Large intestine (tissue), 3 donors: ENCODE measurements at regions not wholly inside any gene's neighbourhood (a gene's known extent, or its start where the extent isn't known, plus 50 kb on each side); places are given as distances from the start of the nearest gene placed in this dataset.
A peak's percentile ranks its signal among the peaks of the same experiment; 100 is the strongest.

ENCODE experiments used
- DNase-seq, 2 donors: peaks; one replicate each; pipeline versions ENCODE4 v3.0.0 to v3.0.0-alpha.2; 2013
- H3K27ac ChIP-seq: one replicate; pipeline ENCODE4 v1.5.1; 2013; ENCODE audit warnings: low read length
- H3K27me3 ChIP-seq: 2 replicates; pipeline ENCODE4 v1.6.1; 2013; ENCODE audit warnings: low read length; ENCODE audit not compliant: control insufficient read depth, insufficient read depth
- H3K36me3 ChIP-seq: 2 replicates; pipeline ENCODE4 v1.6.1; 2013; ENCODE audit warnings: low read length; ENCODE audit not compliant: control insufficient read depth, insufficient read depth
- H3K4me1 ChIP-seq: one replicate; pipeline ENCODE4 v1.6.1; 2013; ENCODE audit warnings: low read length; ENCODE audit not compliant: control insufficient read depth, insufficient read depth
- H3K4me3 ChIP-seq: one replicate; pipeline ENCODE4 v1.5.1; 2013; ENCODE audit warnings: low read length
- H3K9me3 ChIP-seq: one replicate; pipeline ENCODE4 v1.6.1; 2013; ENCODE audit warnings: mild to moderate bottlenecking, low read depth, low read length, moderate library complexity; ENCODE audit not compliant: control insufficient read depth
- WGBS: methylation state at CpG from one replicate; pipeline ENCODE4 v1.1.5; 2013; ENCODE audit warnings: low lambda C conversion rate; ENCODE audit not compliant: insufficient coverage; 5-methylcytosine and 5-hydroxymethylcytosine counted together

DNA sequence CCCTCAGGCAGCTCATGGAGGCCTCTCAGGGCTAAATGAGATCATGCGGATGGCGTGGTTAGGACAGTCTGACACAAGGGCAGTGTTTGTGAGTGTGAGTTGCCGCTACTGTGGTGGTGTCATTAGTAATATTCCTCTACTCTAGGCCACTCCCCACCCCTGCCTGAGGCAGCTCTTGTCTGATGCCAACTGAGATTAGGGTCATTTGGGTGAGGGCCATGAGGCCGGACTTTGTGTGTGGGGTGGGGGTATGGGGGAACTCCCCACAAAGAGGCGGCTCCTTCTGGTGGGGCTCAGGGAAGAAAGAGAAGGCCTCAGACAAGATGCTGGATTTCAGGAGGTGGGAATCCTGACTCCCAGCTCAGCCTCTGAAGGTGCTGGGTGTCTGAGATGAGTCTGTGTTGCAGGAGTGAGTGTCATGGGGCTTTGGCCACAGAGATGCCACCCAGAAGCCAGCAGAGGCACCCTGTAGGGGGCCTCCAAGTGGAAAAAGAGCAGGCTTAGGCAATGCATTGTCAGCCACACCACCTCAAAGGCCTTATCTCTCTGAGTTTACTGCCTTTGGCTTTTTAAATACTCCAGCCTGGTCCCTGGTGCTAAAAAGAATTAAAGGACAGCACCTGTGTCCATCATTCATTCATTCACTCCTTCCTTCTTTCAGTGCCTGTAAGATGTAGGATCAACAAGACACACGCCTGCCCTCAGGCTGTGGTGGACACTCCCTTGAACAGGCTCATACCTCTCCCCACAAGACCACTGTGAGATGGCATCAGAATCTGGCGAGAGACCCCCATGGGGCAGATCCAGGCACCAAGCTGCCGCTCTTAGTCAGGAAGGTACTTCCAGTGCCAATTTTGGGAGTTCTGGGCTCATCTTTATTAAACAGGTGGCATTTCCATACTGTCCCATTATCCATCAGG is 175.2 kb downstream of the MRPL14 start:
- no CpG with 5 or more reads among the region's 8 CpGs for WGBS
- DNase-seq: peak in 1 of 2 donors; percentile 56

DNA sequence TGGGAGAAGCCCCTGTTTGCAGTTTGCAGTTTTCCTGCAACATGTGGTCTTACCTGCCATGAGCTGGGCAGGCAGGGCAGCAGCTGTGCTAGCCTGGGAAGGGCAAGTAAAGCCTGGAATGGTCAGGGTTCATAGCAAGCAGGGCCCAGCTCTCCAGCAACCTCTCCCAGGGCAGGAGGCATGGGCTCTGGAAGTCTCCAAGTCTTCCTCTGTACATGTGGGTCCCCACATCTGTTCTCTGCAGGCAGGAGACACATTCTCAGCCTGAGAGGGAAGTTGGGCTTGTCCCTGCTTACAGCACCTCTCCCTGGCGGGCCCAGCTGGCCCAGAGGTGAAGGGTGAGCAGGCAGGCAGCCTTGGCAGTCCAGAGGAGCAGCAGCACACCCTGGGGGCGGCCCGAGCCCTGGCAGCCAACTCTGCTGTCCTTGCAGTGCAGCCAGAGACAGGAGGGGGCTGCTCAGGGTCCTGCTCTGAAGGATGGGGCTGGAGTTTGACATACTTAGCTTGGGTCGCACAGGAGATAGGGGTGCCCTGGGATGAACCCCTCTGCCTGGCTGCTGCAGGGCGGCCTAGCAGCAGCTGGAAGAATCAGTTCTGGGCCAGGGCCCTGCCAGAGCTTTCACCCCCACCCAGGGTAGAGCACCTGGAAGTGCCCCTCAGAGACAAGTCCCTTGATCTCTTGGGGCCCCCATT is 176.0 kb downstream of the MRPL14 start:
- H3K27me3 ChIP-seq: no peaks in the 10 kb centered on the region
- peaks cover 20% of the 10 kb centered on the region for H3K4me1 ChIP-seq
- no peak overlapping the region for H3K27ac ChIP-seq
- no peaks in the 10 kb centered on the region for H3K36me3 ChIP-seq
- no CpG with 5 or more reads among the region's 5 CpGs for WGBS
- no peaks in the 10 kb centered on the region for H3K9me3 ChIP-seq
- no peak overlapping the region for H3K4me3 ChIP-seq
- peak; percentile 54 to 68 for DNase-seq

More for the DNA sequence above, 175.2 kb downstream of the MRPL14 start:
- Histone ChIP-seq H3K4me1 (peaks cover 20% of the 10 kb centered on the region), H3K27me3 (no peaks in the 10 kb centered on the region), H3K36me3 (no peaks in the 10 kb centered on the region), H3K9me3 (peaks cover 5% of the 10 kb centered on the region), H3K4me3 (no peak overlapping the region), H3K27ac (no peak overlapping the region)

DNA sequence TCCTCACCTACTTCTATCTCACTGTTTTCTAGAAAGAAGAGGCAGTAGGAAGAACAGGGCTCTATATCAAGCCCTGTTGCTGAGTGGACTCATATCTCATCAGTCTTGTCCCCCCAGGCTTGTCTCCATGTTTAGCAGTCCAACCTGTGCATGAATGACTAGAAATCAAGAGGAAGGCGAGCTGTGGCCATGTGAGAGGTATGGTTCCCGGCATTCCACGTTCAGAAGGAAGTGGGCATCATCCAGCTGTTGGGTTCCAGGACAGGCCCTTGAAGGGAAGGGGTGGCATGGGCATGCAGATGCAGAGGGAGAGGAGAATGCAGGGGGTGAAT is 176.6 kb downstream of the MRPL14 start:
- H3K36me3 ChIP-seq: no peaks in the 10 kb centered on the region
- no CpG with 5 or more reads among the region's 3 CpGs for WGBS
- H3K27me3 ChIP-seq: no peaks in the 10 kb centered on the region
- H3K4me3 ChIP-seq: no peak overlapping the region
- no peak for DNase-seq
- no peaks in the 10 kb centered on the region for H3K9me3 ChIP-seq
- H3K4me1 ChIP-seq: peaks cover 20% of the 10 kb centered on the region
- H3K27ac ChIP-seq: no peak overlapping the region

DNA sequence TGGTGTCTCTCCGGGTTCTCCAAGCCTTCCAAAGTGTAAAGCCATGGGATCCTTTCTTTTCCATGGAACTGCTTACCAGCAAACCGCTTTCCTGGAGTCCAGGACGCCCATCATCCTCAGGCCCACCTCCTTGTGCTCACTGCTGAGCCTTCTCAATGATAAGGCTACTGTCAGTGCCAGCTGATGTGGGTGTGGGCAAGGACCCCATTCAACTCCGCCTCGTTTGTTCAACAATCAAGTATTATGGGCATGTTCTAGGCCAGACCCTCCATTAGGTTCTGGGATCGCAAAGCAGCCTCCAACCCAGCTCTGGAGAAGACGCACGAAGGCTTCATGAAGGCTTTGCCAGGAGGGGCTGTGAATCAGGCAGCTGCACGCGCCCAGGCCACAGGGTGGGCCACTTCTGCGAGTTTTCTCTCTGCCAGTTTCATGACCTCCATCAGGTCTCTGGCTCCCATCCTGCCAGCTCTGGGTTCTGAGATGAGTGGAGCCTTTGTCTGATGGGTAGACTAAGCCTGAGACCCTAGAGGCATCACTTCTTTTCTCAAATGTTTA is 177.1 kb downstream of the MRPL14 start:
- Histone ChIP-seq H3K4me1 (peaks cover 20% of the 10 kb centered on the region), H3K27me3 (no peaks in the 10 kb centered on the region), H3K9me3 (no peaks in the 10 kb centered on the region), H3K36me3 (no peaks in the 10 kb centered on the region), H3K4me3 (no peak overlapping the region), H3K27ac (no peak overlapping the region)
- WGBS: no CpG with 5 or more reads among the region's 11 CpGs
- DNase-seq: no peak

DNA sequence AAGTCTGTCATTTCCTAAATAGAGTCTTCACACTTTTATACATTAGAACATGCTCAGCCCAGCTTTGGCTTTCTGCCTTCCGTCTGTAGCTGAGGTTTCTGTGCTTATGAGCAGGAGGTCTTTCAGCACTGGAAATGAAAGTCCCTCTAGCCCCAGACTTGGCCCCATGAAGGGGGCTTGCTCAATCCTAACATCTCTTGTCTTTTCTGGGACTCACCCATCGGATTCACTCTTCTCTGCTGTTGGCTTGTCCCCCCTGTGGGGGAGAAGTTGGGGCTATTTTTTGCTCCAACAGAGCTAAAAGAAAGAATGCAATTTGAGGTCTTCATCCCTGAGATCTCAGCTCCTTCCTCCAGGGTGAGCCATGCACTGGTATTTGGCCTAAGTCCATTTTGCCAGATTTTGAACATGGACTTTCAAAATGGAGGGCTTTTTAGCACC is 177.7 kb downstream of the MRPL14 start:
- Histone ChIP-seq H3K4me3 (no peak overlapping the region), H3K9me3 (no peaks in the 10 kb centered on the region), H3K27me3 (no peaks in the 10 kb centered on the region), H3K27ac (no peak overlapping the region), H3K36me3 (no peaks in the 10 kb centered on the region), H3K4me1 (peaks cover 20% of the 10 kb centered on the region)
- no peak for DNase-seq
- WGBS: no CpG with 5 or more reads among the region's 2 CpGs

DNA sequence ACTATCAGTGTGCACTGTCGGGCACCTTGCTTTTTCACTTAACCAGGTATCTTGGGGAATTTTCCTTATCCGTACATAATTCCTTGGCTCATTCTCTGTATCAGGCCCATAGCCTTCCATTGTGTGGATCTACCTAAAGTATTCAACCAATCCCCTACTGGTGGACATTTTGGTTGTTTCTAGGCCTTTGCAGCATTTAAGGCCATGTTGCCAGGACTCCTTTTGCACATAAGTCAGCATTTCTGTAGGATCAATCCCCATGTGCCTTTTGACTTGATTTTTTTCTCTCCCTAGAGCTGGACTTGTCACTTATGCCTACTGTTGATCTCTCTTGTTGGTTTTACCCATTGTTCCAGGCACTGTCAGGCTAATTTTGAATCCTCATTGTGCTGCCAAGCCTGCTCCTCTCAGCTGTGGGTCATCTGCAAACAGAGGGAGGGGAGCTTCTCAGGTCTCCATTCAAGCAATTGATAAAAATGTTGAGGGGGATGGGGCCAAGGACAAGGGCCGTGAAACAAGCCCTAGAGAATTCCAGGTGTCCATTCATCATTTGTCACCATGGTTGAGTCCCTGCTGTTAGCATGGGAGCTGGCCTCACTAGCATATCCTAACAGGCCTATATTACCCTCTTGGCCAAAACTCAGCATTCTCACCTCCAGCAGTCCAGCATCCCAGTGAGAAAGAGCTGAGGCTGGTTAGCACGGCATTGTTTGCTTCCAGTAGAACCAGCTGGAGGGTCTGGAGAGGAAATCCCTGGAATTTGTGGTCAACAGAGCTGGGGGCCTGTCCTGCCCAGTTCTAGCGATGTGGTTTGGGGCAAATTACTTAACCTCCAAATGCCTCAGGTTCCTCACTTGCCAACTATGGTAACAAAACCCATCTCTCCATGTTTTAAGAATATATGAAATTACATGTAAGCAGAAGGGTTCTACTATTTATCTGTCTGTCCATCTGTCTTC is 178.4 kb downstream of the MRPL14 start:
- no peak for DNase-seq
- no peak overlapping the region for H3K4me3 ChIP-seq
- WGBS: no CpG with 5 or more reads among the region's 5 CpGs

DNA sequence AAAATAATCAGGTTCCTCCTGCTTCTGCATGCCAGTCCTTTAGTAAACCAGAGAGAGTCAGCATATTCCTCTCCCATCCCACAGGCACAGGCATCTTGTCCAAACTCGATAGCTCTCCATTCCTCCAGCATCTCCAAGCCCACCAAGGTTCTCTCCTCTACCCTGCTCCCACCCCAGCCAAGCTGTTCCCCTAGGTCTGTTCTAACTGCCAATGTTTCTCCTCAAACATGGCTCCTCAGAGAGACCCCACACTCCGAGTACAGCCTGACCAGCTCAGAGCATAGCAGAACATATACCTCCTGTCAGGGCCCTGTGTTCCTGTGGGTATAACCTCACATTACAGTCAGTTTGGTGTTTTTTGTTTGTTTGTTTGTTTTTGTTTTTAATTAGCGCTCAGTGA is 177.8 kb downstream of the VEGFA start:
- no peaks in the 10 kb centered on the region for H3K27me3 ChIP-seq
- H3K4me3 ChIP-seq: no peak overlapping the region
- no peaks in the 10 kb centered on the region for H3K9me3 ChIP-seq
- no CpG with 5 or more reads among the region's 3 CpGs for WGBS
- DNase-seq: no peak
- peaks cover 14% of the 10 kb centered on the region for H3K4me1 ChIP-seq
- H3K36me3 ChIP-seq: no peaks in the 10 kb centered on the region
- H3K27ac ChIP-seq: no peak overlapping the region

More for the DNA sequence above, 178.4 kb downstream of the MRPL14 start:
- Histone ChIP-seq H3K36me3 (no peaks in the 10 kb centered on the region), H3K4me1 (peaks cover 18% of the 10 kb centered on the region), H3K27me3 (no peaks in the 10 kb centered on the region), H3K27ac (no peak overlapping the region), H3K9me3 (no peaks in the 10 kb centered on the region)

DNA sequence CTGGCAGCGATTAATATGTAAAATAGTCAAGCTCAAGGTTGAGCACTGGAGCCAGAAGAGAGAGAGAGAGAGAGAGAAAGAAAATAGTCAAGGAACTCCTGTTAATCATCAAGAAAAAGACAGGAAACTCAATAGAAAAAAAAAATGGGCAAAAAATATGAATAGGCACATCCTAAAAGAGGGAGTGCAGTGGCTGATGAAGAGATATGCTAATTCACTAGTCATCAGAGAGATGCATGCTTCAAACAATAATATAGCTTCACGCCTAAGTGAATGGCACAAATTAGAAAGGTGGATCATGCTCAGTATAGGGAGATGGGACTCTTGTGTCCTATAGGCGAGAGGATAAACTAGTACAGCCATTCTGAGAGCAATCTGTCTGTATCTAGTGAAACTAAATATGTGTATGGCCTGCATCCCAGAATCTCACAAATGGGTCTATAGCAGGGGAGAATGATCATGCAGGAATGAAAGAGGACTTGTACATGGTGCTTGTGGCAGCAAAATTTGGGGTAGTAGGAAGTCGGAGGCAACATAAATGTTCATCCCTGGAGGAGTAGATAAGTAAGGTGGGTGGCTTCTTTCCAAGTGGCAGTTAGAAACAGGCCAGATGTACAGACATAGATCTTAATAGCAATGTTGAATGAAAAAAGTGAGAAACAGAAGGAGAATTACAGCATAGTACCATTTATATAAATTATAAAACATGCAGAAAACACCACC is 176.8 kb downstream of the VEGFA start:
- 100% methylated on average over 2 of the region's 4 CpGs for WGBS
- peaks cover 13% of the 10 kb centered on the region for H3K4me1 ChIP-seq
- no peaks in the 10 kb centered on the region for H3K9me3 ChIP-seq
- no peaks in the 10 kb centered on the region for H3K36me3 ChIP-seq
- no peak for DNase-seq
- H3K4me3 ChIP-seq: no peak overlapping the region
- no peak overlapping the region for H3K27ac ChIP-seq
- H3K27me3 ChIP-seq: no peaks in the 10 kb centered on the region

DNA sequence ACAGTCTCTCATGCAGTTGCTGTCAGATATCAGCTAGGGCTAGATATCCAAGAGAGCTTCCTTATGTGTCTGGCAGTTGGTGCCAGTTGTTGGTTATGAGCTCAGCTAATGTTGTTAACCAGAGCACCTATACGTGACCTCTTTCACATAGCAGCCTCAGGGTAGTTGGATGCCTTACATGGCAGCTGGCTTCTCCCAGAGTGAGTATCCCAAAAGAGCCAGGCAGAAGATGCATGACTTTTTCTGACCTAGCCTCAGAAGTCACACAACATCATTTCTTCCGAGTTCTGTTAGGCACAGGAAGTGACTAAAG is 175.7 kb downstream of the VEGFA start:
- DNase-seq: no peak
- Histone ChIP-seq H3K27me3 (no peaks in the 10 kb centered on the region), H3K36me3 (no peaks in the 10 kb centered on the region), H3K4me1 (peaks cover 6% of the 10 kb centered on the region), H3K4me3 (no peak overlapping the region), H3K9me3 (no peaks in the 10 kb centered on the region), H3K27ac (no peak overlapping the region)
- no CpG with 5 or more reads among the region's 2 CpGs for WGBS
